ENCODE measurements at regions not wholly inside any gene's neighbourhood (a gene's known extent, or its start where the extent isn't known, plus 50 kb on each side); places are given as distances from the start of the nearest gene placed in this dataset.
"Not testable (repeated sequence)": the region's sequence is repeated elsewhere in the genome, so short reads cannot be mapped to it uniquely, and the experiment has no call there.

- H3K4me3 Mint-ChIP-seq, result no peak overlapping the region
- DNase-seq (no peak), ATAC-seq (no peak)
- ChIA-PET POLR2A (no interaction called here), CTCF (no interaction called here)
- peaks cover 5% of the 10 kb centered on the region for H3K9me3 Mint-ChIP-seq
- H3K27ac Mint-ChIP-seq, result no peak overlapping the region
- intact Hi-C loops (cut with micrococcal nuclease), result no loop called here
- H3K27me3 Mint-ChIP-seq, result no peaks in the 10 kb centered on the region
- H3K36me3 Mint-ChIP-seq (ENCODE audit: low read depth), result no peaks in the 10 kb centered on the region
- no peaks in the 10 kb centered on the region for H3K4me1 Mint-ChIP-seq (ENCODE audit: low read depth)
- TF ChIP-seq, protein P1, sequence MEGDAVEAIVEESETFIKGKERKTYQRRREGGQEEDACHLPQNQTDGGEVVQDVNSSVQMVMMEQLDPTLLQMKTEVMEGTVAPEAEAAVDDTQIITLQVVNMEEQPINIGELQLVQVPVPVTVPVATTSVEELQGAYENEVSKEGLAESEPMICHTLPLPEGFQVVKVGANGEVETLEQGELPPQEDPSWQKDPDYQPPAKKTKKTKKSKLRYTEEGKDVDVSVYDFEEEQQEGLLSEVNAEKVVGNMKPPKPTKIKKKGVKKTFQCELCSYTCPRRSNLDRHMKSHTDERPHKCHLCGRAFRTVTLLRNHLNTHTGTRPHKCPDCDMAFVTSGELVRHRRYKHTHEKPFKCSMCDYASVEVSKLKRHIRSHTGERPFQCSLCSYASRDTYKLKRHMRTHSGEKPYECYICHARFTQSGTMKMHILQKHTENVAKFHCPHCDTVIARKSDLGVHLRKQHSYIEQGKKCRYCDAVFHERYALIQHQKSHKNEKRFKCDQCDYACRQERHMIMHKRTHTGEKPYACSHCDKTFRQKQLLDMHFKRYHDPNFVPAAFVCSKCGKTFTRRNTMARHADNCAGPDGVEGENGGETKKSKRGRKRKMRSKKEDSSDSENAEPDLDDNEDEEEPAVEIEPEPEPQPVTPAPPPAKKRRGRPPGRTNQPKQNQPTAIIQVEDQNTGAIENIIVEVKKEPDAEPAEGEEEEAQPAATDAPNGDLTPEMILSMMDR (IDR thresholded peaks at IDR 0.05), result no peak
Measured at GRCh38 chr2:13696601-13697000, 935.9 kb upstream of the LRATD1 start.

DNA sequence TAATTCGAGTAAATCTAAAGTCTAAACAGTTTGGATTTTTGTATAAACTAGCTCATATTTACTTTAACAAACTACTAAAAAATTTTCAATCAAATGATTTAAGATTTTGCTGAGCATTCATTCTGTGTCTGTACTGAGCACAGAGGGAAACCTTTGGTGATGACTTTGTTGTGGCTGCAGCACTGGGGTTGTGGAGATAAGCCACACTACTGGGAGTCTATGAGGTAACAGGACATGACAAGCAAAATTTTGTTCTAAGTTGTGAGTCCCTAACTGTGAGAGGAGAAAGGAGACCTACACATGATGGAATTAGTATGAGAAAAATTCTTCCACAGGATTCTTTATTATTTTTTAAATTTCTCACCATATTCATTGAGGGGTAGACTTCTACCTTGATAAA lies 933.7 kb upstream of the LRATD1 start:
- Mint-ChIP-seq H3K36me3 (ENCODE audit: low read depth) (no peaks in the 10 kb centered on the region), H3K27me3 (no peaks in the 10 kb centered on the region), H3K9me3 (peaks cover 3% of the 10 kb centered on the region), H3K4me1 (ENCODE audit: low read depth) (no peaks in the 10 kb centered on the region), H3K27ac (no peak overlapping the region), H3K4me3 (no peak overlapping the region)
- intact Hi-C loops (cut with micrococcal nuclease), result no loop called here
- TF ChIP-seq, protein P1 (IDR thresholded peaks at IDR 0.05), result no peak
- no peak for ATAC-seq
- ChIA-PET CTCF (no interaction called here), POLR2A (no interaction called here)
- DNase-seq, result no peak

DNA sequence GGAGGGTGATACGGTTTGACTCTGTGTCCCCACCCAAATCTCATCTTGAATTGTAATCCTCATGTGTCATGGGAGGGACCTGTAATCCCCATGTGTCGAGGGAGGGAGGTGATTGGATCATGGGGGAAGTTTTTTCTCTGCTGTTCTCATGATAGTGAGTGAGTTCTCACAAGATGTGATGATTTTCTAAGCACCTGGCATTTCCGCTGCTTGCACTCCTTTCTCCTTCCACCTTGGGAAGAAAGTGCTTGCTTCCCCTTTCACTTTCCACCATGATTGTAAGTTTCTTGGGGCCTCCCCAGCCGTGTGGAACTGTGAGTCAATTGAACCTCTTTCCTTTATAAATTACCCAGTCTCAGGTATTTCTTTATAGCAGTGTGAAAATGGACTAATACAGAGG lies 932.6 kb upstream of the LRATD1 start:
- DNase-seq; H3K27me3 Mint-ChIP-seq; H3K27ac Mint-ChIP-seq; H3K36me3 Mint-ChIP-seq (ENCODE audit: low read depth); CTCF ChIA-PET; intact Hi-C loops (cut with micrococcal nuclease); ATAC-seq; H3K4me3 Mint-ChIP-seq; H3K4me1 Mint-ChIP-seq (ENCODE audit: low read depth); POLR2A ChIA-PET; H3K9me3 Mint-ChIP-seq: not testable (repeated sequence)

GRCh38 chr2:13711154-13711553 lies 921.4 kb upstream of the LRATD1 start:
- intact Hi-C loops (cut with micrococcal nuclease), result no loop called here
- Mint-ChIP-seq H3K27me3 (no peaks in the 10 kb centered on the region), H3K4me1 (ENCODE audit: low read depth) (no peaks in the 10 kb centered on the region), H3K36me3 (ENCODE audit: low read depth) (no peaks in the 10 kb centered on the region), H3K27ac (no peak overlapping the region), H3K4me3 (no peak overlapping the region), H3K9me3 (peaks cover 6% of the 10 kb centered on the region)
- TF ChIP-seq, protein P1 (IDR thresholded peaks at IDR 0.05), result no peak
- POLR2A ChIA-PET, result no interaction called here
- ATAC-seq (no peak), DNase-seq (no peak)
- CTCF ChIA-PET, result no interaction called here

GRCh38 chr2:13714466-13714865 lies 918.1 kb upstream of the LRATD1 start:
- POLR2A ChIA-PET, result no interaction called here
- Mint-ChIP-seq H3K27ac (no peak overlapping the region), H3K36me3 (ENCODE audit: low read depth) (no peaks in the 10 kb centered on the region), H3K27me3 (no peaks in the 10 kb centered on the region), H3K4me3 (no peak overlapping the region), H3K4me1 (ENCODE audit: low read depth) (no peaks in the 10 kb centered on the region), H3K9me3 (peaks cover 8% of the 10 kb centered on the region)
- intact Hi-C loops (cut with micrococcal nuclease), result no loop called here
- CTCF ChIA-PET, result no interaction called here
- no peak for ATAC-seq
- no peak for DNase-seq
- TF ChIP-seq, protein P1 (IDR thresholded peaks at IDR 0.05), result no peak

DNA sequence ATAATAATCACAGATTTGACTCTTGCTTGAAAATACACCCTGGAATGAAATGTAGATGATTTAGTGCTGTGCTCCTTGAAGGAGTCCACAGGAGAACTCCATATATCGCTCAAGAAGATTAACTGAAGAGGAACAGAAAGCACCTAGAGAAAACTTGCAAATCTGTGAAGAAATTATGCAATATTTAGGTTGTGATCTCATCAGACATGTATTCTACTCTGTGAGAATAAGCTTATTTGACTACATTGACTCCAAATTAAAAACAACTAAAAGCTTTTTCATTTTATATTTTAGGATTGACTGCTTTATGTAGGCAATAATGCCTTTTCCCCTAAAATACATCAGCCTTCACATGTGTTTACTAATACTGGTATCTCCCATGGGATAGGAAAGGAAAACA lies 906.6 kb upstream of the LRATD1 start:
- ChIA-PET POLR2A (no interaction called here), CTCF (no interaction called here)
- H3K36me3 Mint-ChIP-seq (ENCODE audit: low read depth), result no peaks in the 10 kb centered on the region
- H3K9me3 Mint-ChIP-seq, result peaks cover 10% of the 10 kb centered on the region
- H3K4me1 Mint-ChIP-seq (ENCODE audit: low read depth), result no peaks in the 10 kb centered on the region
- DNase-seq (no peak), ATAC-seq (no peak)
- intact Hi-C loops (cut with micrococcal nuclease), result no loop called here
- H3K27ac Mint-ChIP-seq, result no peak overlapping the region
- TF ChIP-seq, protein P1 (IDR thresholded peaks at IDR 0.05), result no peak
- H3K4me3 Mint-ChIP-seq, result no peak overlapping the region
- no peaks in the 10 kb centered on the region for H3K27me3 Mint-ChIP-seq

Data from activated CD8-positive, alpha-beta T cell treated with anti-CD3 and anti-CD28 coated beads for 36 hours (primary cell).